Neural cell (in vitro differentiated cells): ENCODE measurements at regions not wholly inside any gene's neighbourhood (a gene's known extent, or its start where the extent isn't known, plus 50 kb on each side); places are given as distances from the start of the nearest gene placed in this dataset.

Experiments
- H2AFZ ChIP-seq: fragments of 200-600, 300-800 bp; sonication (generic), shearing (Covaris generic); 2 replicates; pipeline ENCODE4 v1.6.0; 2014; ENCODE audit warnings: low read depth, mild to moderate bottlenecking, antibody characterized with exemption, low read length, moderate library complexity
- H3F3A ChIP-seq: fragments of 200-600 bp; shearing (Covaris generic); 2 replicates; pipeline ENCODE4 v1.6.1; 2016; ENCODE audit warnings: mild to moderate bottlenecking, moderate library complexity, mixed read lengths, antibody characterized with exemption, low read length; ENCODE audit not compliant: insufficient read depth, poor library complexity, severe bottlenecking
- H3K27ac ChIP-seq: fragments of 200-600, 300-800 bp; sonication (generic), shearing (Covaris generic); 2 replicates; pipeline ENCODE4 v1.5.1; 2014; ENCODE audit warnings: mild to moderate bottlenecking, low read length, moderate library complexity
- H3K27me3 ChIP-seq: fragments of 300-800, 200-600 bp; sonication (generic), shearing (Covaris generic); 2 replicates; pipeline ENCODE4 v1.6.0; 2014; ENCODE audit warnings: mild to moderate bottlenecking, low read depth, low read length, moderate library complexity; ENCODE audit not compliant: insufficient read depth
- H3K36me3 ChIP-seq: fragments of 300-800, 200-600 bp; sonication (generic), shearing (Covaris generic); 2 replicates; pipeline ENCODE4 v1.5.1; 2014; ENCODE audit warnings: mild to moderate bottlenecking, antibody characterized with exemption, low read length, moderate library complexity; ENCODE audit not compliant: insufficient read depth
- H3K4me2 ChIP-seq: fragments of 300-800, 200-600 bp; sonication (generic), shearing (Covaris generic); 2 replicates; pipeline ENCODE4 v1.6.0; 2014; ENCODE audit warnings: mild to moderate bottlenecking, low read length
- H3K4me3 ChIP-seq: fragments of 300-800, 200-600 bp; sonication (generic), shearing (Covaris generic); 2 replicates; pipeline ENCODE4 v1.5.1; 2014; ENCODE audit warnings: mild to moderate bottlenecking, low read length, moderate library complexity
- H3K79me2 ChIP-seq: fragments of 200-600 bp; shearing (Covaris generic); replicated peaks from 2 replicates; pipeline ENCODE4 v1.6.0; 2014; ENCODE audit warnings: mild to moderate bottlenecking, low read length, moderate library complexity; ENCODE audit not compliant: insufficient read depth
- H3K9ac ChIP-seq: fragments of 300-800, 200-600 bp; sonication (generic), shearing (Covaris generic); 2 replicates; pipeline ENCODE4 v1.6.1; 2016; ENCODE audit warnings: mild to moderate bottlenecking, low read length, mixed read lengths
- H3K9me2 ChIP-seq: fragments of 200-600 bp; shearing (Covaris generic); 2 replicates; pipeline ENCODE4 v1.6.1; 2016; ENCODE audit warnings: mild to moderate bottlenecking, low read length, mixed read lengths; ENCODE audit not compliant: insufficient read depth
- H3K9me3 ChIP-seq: fragments of 200-600, 300-800 bp; sonication (generic), shearing (Covaris generic); 2 replicates; pipeline ENCODE4 v1.6.1; 2016; ENCODE audit warnings: mild to moderate bottlenecking, mixed run types, low read length, moderate library complexity, mixed read lengths
- H4K20me1 ChIP-seq: fragments of 200-600 bp; shearing (Covaris generic); 2 replicates; pipeline ENCODE4 v1.6.1; 2016; ENCODE audit warnings: mild to moderate bottlenecking, mixed run types; ENCODE audit not compliant: insufficient read depth
- EP300 ChIP-seq: fragments of 450-650 bp; conservative IDR thresholded peaks from 2 replicates; pipeline ENCODE4 v1.6.1; 2014; ENCODE audit warnings: antibody characterized with exemption, mild to moderate bottlenecking, moderate library complexity; ENCODE audit not compliant: poor library complexity, severe bottlenecking
- EZH2 ChIP-seq: fragments of 200-600, 300-800 bp; shearing (Covaris generic), sonication (generic); IDR thresholded peaks from 2 replicates; pipeline ENCODE4 v1.6.1; 2014; ENCODE audit warnings: antibody characterized with exemption, low read length, borderline replicate concordance, mild to moderate bottlenecking; ENCODE audit not compliant: insufficient read depth, poor library complexity, severe bottlenecking
- MXI1 ChIP-seq: fragments of 450-650 bp; conservative IDR thresholded peaks from 2 replicates; pipeline ENCODE4 v1.6.1; 2014; ENCODE audit warnings: antibody characterized with exemption, mild to moderate bottlenecking; ENCODE audit not compliant: poor library complexity, severe bottlenecking
- POLR2AphosphoS5 ChIP-seq: IDR thresholded peaks from 2 replicates; pipeline ENCODE4 v1.6.1; 2012
- RAD21 ChIP-seq: fragments of 450-650 bp; conservative IDR thresholded peaks from 2 replicates; pipeline ENCODE4 v1.6.1; 2014; ENCODE audit warnings: antibody characterized with exemption, mild to moderate bottlenecking, moderate library complexity
- SMC3 ChIP-seq: fragments of 450-650 bp; conservative IDR thresholded peaks from 2 replicates; pipeline ENCODE4 v1.6.1; 2014; ENCODE audit warnings: antibody characterized with exemption, mild to moderate bottlenecking, moderate library complexity; ENCODE audit not compliant: poor library complexity
- TAF1 ChIP-seq: IDR thresholded peaks from 2 replicates; pipeline ENCODE4 v1.6.1; 2012; ENCODE audit warnings: low read depth
- TF ChIP-seq, protein P1 (sequence below): fragments of 450-650 bp; IDR thresholded peaks from 2 replicates; pipeline ENCODE4 v1.5.1; 2014; ENCODE audit warnings: antibody characterized with exemption, mild to moderate bottlenecking, moderate library complexity; ENCODE audit not compliant: poor library complexity, severe bottlenecking
- TF ChIP-seq, protein P2 (sequence below): IDR thresholded peaks from 2 replicates; pipeline ENCODE4 v1.6.1; 2012; ENCODE audit warnings: borderline replicate concordance

DNA sequence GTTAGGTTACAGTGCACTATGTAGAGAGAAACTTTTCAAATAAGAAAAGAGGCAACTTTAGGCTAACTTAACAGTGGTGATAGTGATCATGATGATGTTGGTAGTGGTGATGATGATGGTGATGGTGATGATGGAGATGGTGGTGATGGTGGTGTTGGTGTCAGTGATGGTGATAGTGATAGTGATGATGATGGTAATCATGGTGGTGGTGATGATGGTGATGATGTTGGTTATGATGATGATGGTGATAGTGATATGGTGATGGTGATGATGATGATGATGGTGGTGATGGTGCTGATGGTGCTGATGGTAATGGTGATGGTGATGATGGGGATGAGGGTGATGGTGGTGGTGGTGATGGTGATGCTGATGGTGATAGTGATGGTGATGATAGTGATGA is 107.4 kb downstream of the DLL1 start:
- Histone ChIP-seq H3K27me3 (no peaks in the 10 kb centered on the region), H3K79me2 (no peaks in the 10 kb centered on the region), H2AFZ (no peak overlapping the region), H3K4me2 (no peak overlapping the region), H3K9me3 (no peaks in the 10 kb centered on the region), H3F3A (no peaks in the 10 kb centered on the region), H3K9me2 (no peaks in the 10 kb centered on the region), H4K20me1 (no peaks in the 10 kb centered on the region), H3K4me3 (no peak overlapping the region), H3K36me3 (no peaks in the 10 kb centered on the region), H3K9ac (no peak overlapping the region), H3K27ac (no peak overlapping the region)
- TF ChIP-seq, protein P1, sequence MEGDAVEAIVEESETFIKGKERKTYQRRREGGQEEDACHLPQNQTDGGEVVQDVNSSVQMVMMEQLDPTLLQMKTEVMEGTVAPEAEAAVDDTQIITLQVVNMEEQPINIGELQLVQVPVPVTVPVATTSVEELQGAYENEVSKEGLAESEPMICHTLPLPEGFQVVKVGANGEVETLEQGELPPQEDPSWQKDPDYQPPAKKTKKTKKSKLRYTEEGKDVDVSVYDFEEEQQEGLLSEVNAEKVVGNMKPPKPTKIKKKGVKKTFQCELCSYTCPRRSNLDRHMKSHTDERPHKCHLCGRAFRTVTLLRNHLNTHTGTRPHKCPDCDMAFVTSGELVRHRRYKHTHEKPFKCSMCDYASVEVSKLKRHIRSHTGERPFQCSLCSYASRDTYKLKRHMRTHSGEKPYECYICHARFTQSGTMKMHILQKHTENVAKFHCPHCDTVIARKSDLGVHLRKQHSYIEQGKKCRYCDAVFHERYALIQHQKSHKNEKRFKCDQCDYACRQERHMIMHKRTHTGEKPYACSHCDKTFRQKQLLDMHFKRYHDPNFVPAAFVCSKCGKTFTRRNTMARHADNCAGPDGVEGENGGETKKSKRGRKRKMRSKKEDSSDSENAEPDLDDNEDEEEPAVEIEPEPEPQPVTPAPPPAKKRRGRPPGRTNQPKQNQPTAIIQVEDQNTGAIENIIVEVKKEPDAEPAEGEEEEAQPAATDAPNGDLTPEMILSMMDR, result no peak
- no peak for TF ChIP-seq RAD21

DNA sequence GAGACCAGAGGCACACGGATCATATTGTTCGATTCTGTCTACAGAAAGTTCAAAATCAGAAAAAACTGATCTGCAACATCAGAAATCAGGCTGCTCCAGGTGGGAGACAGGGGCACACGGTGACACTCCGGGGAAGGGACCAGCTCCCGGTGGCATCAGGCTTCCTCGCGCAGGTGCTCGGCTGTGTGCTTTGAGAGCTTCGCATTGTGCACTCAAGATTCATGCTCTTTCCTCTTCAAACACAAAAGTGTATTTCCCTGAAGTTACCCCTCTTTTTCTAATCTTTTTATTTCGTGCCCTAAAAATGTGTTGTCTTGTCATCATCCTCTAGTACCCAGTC is 108.1 kb downstream of the DLL1 start:
- H3K9me3 ChIP-seq, result no peaks in the 10 kb centered on the region
- H3K27me3 ChIP-seq, result no peaks in the 10 kb centered on the region
- H3K79me2 ChIP-seq, result no peaks in the 10 kb centered on the region
- H3K4me3 ChIP-seq, result no peak overlapping the region
- TF ChIP-seq RAD21 (no peak), EP300 (no peak), EZH2 (no peak), POLR2AphosphoS5 (no peak), TAF1 (no peak), SMC3 (no peak), MXI1 (no peak)
- TF ChIP-seq, protein P1, result no peak
- TF ChIP-seq, protein P2, sequence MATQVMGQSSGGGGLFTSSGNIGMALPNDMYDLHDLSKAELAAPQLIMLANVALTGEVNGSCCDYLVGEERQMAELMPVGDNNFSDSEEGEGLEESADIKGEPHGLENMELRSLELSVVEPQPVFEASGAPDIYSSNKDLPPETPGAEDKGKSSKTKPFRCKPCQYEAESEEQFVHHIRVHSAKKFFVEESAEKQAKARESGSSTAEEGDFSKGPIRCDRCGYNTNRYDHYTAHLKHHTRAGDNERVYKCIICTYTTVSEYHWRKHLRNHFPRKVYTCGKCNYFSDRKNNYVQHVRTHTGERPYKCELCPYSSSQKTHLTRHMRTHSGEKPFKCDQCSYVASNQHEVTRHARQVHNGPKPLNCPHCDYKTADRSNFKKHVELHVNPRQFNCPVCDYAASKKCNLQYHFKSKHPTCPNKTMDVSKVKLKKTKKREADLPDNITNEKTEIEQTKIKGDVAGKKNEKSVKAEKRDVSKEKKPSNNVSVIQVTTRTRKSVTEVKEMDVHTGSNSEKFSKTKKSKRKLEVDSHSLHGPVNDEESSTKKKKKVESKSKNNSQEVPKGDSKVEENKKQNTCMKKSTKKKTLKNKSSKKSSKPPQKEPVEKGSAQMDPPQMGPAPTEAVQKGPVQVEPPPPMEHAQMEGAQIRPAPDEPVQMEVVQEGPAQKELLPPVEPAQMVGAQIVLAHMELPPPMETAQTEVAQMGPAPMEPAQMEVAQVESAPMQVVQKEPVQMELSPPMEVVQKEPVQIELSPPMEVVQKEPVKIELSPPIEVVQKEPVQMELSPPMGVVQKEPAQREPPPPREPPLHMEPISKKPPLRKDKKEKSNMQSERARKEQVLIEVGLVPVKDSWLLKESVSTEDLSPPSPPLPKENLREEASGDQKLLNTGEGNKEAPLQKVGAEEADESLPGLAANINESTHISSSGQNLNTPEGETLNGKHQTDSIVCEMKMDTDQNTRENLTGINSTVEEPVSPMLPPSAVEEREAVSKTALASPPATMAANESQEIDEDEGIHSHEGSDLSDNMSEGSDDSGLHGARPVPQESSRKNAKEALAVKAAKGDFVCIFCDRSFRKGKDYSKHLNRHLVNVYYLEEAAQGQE, result no peak
- H3K36me3 ChIP-seq, result no peaks in the 10 kb centered on the region
- no peak overlapping the region for H3K9ac ChIP-seq
- H3F3A ChIP-seq, result no peaks in the 10 kb centered on the region
- H3K4me2 ChIP-seq, result no peak overlapping the region
- no peaks in the 10 kb centered on the region for H3K9me2 ChIP-seq
- no peak overlapping the region for H3K27ac ChIP-seq
- H2AFZ ChIP-seq, result no peak overlapping the region
- H4K20me1 ChIP-seq, result no peaks in the 10 kb centered on the region
